CD4-positive, alpha-beta T cell treated with Interleukin-10 for 1 hour (primary cell): ENCODE measurements at regions not wholly inside any gene's neighbourhood (a gene's known extent, or its start where the extent isn't known, plus 50 kb on each side); places are given as distances from the start of the nearest gene placed in this dataset.

ENCODE experiments used
- DNase-seq: peaks from one replicate; pipeline ENCODE4 v3.0.0-alpha.2; 2020

- no peak for DNase-seq
Measured at GRCh38 chr19:16022681-16023080, 53.6 kb upstream of the TPM4 start.

DNA sequence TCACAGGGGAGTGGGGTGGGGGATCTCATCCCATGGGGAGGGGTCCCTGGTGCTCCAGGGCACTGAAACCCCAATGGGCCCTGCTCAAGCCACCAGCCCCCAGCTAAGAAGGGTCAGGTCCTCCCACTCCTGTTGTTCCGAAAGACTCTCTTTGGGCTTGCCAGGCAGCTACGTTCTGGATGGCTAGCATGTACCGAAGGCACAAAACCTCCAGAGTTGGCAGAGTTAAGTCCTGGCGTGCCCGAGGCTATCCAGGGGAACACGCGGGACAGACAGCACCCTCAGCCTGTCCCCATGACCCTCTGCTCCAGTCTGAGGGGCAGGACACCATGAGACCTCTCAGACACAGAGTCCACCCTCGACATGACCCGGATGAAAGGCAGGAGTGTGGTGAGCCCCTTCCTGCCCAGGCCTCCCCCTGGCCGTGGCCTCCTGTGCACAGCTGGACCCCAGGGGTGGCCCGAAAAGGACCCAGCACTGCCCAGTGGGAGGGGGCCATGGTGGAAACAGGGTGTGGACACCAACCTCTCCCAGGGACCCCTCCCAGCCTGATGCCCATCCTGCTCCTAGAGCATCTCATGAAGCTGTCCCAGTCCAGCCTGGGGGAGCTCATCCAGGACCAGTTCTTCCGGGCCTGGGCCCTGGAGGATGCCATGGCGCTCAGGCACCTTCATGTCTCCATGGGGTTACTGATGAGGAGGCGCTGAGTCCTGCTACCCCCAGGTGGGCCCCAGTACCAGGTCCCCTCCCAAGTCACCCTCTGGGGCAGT lies 53.0 kb upstream of the TPM4 start:
- no peak for DNase-seq

DNA sequence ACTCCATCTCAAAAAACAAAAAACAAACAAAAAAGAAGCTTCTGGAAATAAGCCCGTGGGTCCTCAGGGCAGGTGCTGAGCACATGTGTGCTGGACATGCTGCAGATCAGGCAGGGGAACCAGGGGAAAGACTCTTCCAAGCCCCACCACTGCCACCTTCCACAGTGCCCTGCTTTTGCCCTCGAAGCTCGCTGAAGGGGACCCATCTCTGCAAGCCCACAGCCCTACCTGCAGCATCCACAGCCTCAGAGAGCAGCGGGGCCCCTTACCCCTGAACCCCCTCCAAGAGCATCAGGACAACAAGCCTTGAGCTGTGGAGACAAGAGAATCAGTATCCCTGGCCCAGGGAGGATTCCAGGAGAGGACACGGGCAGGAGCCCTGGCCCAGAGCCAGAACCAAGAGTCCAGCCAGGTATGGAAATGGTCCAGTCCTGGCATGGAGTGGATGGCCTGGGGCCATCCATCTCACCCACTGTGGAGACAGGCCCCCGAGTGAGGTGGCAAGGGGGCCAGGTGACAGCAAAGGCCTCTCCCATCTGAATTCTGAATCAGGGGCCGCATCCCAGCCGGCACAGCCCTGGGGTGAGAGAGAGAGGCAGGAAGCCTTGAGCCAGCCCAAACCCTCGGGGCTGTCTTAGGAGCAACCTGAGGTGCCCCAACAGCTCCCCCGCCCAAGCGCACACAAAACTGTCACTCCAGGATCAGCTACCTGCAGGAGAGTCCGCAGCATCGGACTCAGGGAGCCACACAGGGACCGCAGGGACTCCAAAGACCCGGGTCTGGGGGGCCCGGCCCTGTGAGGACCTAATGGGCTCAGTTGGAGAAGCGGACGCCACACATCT lies 51.8 kb upstream of the TPM4 start:
- no peak for DNase-seq

- peak; percentile 15 for DNase-seq
Measured at GRCh38 chr19:16025108-16026101, 50.9 kb upstream of the TPM4 start.

DNA sequence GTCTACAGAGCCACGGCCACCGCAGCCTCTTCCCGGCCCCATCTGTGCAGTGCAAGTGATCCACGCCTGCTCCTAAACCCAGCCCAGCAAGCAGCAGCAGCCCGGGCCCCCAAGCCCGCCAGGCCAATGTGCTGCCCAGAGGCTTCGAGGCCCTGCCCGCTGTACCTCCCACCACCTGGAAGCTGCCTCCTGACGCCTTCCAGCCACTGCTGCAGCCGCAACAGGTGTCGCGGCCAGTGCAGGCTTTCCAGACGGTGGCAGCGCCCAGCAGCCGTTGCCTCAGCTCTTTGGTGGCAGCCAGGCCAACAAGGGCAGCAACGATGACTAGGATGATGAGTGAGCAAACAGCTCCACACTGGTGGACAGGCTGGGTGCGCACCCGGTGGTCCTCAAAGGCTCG lies 50.2 kb upstream of the TPM4 start:
- no peak for DNase-seq
